GM12878 (cell line): ENCODE measurements at regions not wholly inside any gene's neighbourhood (a gene's known extent, or its start where the extent isn't known, plus 50 kb on each side); places are given as distances from the start of the nearest gene placed in this dataset.

Experiments
- ATAC-seq: fragments of 200-7000 bp; cut with Tn5 transposase; 3 replicates; pipeline ENCODE4 v1.9.1; 2020; ENCODE audit warnings: mild to moderate bottlenecking, moderate library complexity
- BruUV-seq: library from RNA; stranded (reverse); fragments of 400-500 nt; replicated peaks from 2 replicates; lab custom pipeline; 2021; lab: Mats Ljungman, UMichigan
- CTCF ChIA-PET: fragments of 300-600 bp; sonication (Branson Sonifier 250); formaldehyde crosslinking; extraction: SDS; loops from one replicate; lab custom pipeline; 2021; ENCODE audit warnings: inconsistent platforms; lab: Yijun Ruan, JAX
- POLR2A ChIA-PET: fragments of 350-600 bp; formaldehyde crosslinking; extraction: SDS; loops from one replicate; lab custom pipeline; 2021; ENCODE audit warnings: inconsistent platforms; lab: Charles Lee
- RAD21 ChIA-PET: fragments of 300-600 bp; sonication (Branson Sonifier 250); formaldehyde crosslinking; loops from one replicate; lab custom pipeline; 2023; ENCODE audit warnings: antibody characterized with exemption; ENCODE audit not compliant: unreplicated experiment; lab: Charles Lee
- SMC1A ChIA-PET: fragments of 300-600 bp; sonication (Branson Sonifier 250); formaldehyde crosslinking; loops from one replicate; lab custom pipeline; 2023; ENCODE audit not compliant: unreplicated experiment, uncharacterized antibody; lab: Charles Lee
- DNase-seq: peaks from one replicate; pipeline ENCODE4 v3.0.0-alpha.2; 2011; ENCODE audit warnings: low read depth, low spot score
- FAIRE-seq: peaks from 3 replicates; lab custom pipeline; 2011; peaks lifted over from hg19 to GRCh38; lab: Jason Lieb, UNC
- H2AFZ ChIP-seq: 2 replicates; pipeline ENCODE4 v1.6.0; 2011; ENCODE audit warnings: low read depth, low read length, control low read depth; ENCODE audit not compliant: control insufficient read depth
- H3K27ac ChIP-seq: 2 replicates; pipeline ENCODE4 v1.5.1; 2011; ENCODE audit warnings: control low read depth; ENCODE audit not compliant: control insufficient read depth, insufficient read depth
- H3K27me3 ChIP-seq, 2 experiments: replicated peaks in 1 of 2; 2 replicates each; pipeline versions ENCODE4 v1.6.0 to v1.6.1; 2011; ENCODE audit warnings: low read length in 1 of 2; ENCODE audit not compliant: control insufficient read depth in 2 of 2, insufficient read depth in 2 of 2
- H3K36me3 ChIP-seq, 2 experiments: 2 replicates each; pipeline ENCODE4 v1.5.1; 2011; ENCODE audit warnings: low read length in 1 of 2; ENCODE audit not compliant: control insufficient read depth in 2 of 2, insufficient read depth in 2 of 2
- H3K4me1 ChIP-seq: 2 replicates; pipeline ENCODE4 v1.6.1; 2011; ENCODE audit warnings: mild to moderate bottlenecking, low read length, moderate library complexity, mixed read lengths; ENCODE audit not compliant: control insufficient read depth, insufficient read depth
- H3K4me2 ChIP-seq: 2 replicates; pipeline ENCODE4 v1.6.0; 2011; ENCODE audit warnings: control low read depth; ENCODE audit not compliant: control insufficient read depth, insufficient read depth
- H3K4me3 ChIP-seq: fragments of 200-600 bp; sonication (generic); 2 replicates; pipeline ENCODE4 v1.5.1; 2016
- H3K79me2 ChIP-seq: 2 replicates; pipeline ENCODE4 v1.6.0; 2011; ENCODE audit warnings: low read length; ENCODE audit not compliant: control insufficient read depth, insufficient read depth
- H3K9ac ChIP-seq: 2 replicates; pipeline ENCODE4 v1.8.0; 2011; ENCODE audit warnings: low read length, control low read depth, mixed read lengths; ENCODE audit not compliant: control insufficient read depth, insufficient read depth
- H3K9me3 ChIP-seq: replicated peaks from 3 replicates; pipeline ENCODE4 v1.5.1; 2011; ENCODE audit warnings: mild to moderate bottlenecking, low read length; ENCODE audit not compliant: control insufficient read depth, insufficient read depth
- H4K20me1 ChIP-seq: 2 replicates; pipeline ENCODE4 v1.6.0; 2011; ENCODE audit not compliant: control insufficient read depth, insufficient read depth
- CBFB ChIP-seq: IDR thresholded peaks from 2 replicates; pipeline ENCODE4 v1.6.1; 2016; ENCODE audit warnings: antibody characterized with exemption, low read depth
- CREM ChIP-seq: IDR thresholded peaks from 2 replicates; pipeline ENCODE4 v1.6.1; 2014; ENCODE audit warnings: antibody characterized with exemption, low read depth
- IKZF2 ChIP-seq, 2 experiments: fragments of 450-650 bp; IDR thresholded peaks; 2 replicates each; pipeline ENCODE4 v1.6.1; 2017; ENCODE audit warnings: mild to moderate bottlenecking in 2 of 2, moderate library complexity in 2 of 2
- JUND ChIP-seq: IDR thresholded peaks from 2 replicates; pipeline ENCODE4 v1.6.1; 2012; ENCODE audit warnings: low read depth, mild to moderate bottlenecking, low read length, improper control_type of control experiment, moderate library complexity
- NFIC ChIP-seq: IDR thresholded peaks from 2 replicates; pipeline ENCODE4 v1.6.1; 2012; ENCODE audit warnings: low read depth, mild to moderate bottlenecking, inconsistent platforms, low read length, moderate library complexity
- SRF ChIP-seq, 2 experiments: IDR thresholded peaks; 2 replicates each; pipeline ENCODE4 v1.6.1; 2011; ENCODE audit warnings: low read depth in 2 of 2, low read length in 2 of 2, mild to moderate bottlenecking in 1 of 2, moderate library complexity in 1 of 2
- TARDBP ChIP-seq: IDR thresholded peaks from 2 replicates; pipeline ENCODE4 v1.6.1; 2016; ENCODE audit warnings: borderline replicate concordance
- WGBS: methylation state at CpG from one replicate; pipeline ENCODE4 v1.1.6; 2016; ENCODE audit warnings: low lambda C conversion rate; ENCODE audit not compliant: insufficient replicate concordance, insufficient coverage; ENCODE audit errors: missing lambda C conversion rate; 5-methylcytosine and 5-hydroxymethylcytosine counted together
- in situ Hi-C: fragments of 300-500 bp; cut with MboI; formaldehyde crosslinking; loops from 9 replicates; pipeline ENCODE4 v1.14.3; 2018; ENCODE audit warnings: mixed read lengths
- intact Hi-C: fragments of 100-400 bp; cut with micrococcal nuclease; formaldehyde crosslinking; loops from one replicate; pipeline ENCODE4 v1.14.2; 2022; ENCODE audit not compliant: unreplicated experiment
- TF ChIP-seq, protein P1 (sequence below): IDR thresholded peaks from 2 replicates; pipeline ENCODE4 v1.6.1; 2012; ENCODE audit warnings: mild to moderate bottlenecking, low read depth, low read length
- TF ChIP-seq, protein P2 (sequence below): IDR thresholded peaks from 2 replicates; pipeline ENCODE4 v1.6.1; 2012; ENCODE audit warnings: low read depth, low read length, improper control_type of control experiment

DNA sequence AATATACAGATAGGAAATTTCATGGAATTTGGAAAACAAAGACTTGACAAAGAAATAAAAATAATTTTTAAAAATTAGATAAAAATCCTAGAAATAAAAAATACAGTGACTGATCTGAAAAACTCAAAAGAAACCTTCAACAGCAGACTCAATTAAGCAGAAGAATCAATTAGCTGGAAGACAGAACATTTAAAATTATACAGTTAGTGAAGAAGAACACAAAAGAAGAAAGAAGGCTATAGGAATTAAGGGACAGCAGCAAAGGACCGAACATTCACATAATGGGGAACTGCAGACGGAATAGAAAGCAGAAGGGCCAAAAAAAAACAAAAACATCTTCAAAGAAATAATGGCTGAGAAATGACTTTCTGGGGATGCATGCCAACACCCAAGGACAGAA is 314.5 kb downstream of the CRPPA start:
- no peaks in the 10 kb centered on the region for H3K27me3 ChIP-seq

DNA sequence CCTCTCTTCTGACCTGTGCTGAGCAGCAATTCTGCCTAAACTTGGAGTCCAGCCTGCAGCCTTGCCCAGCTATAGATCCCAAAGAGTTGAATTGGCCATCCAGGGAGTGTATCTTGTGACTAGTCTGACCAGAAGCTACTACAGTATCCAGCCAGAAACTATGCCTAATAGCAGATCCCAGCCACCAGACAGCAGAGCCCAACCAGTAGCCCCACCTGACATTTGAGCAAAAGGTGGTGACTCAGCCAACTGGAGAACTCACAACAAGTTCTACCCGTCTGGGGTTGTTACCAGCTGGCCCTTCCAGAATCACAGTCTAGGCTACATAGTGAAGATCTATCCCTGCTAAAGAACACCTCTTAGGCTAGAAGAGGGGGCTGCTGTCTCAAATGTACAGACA is 315.0 kb downstream of the CRPPA start:
- in situ Hi-C loops (no loop called here), intact Hi-C loops (no loop called here)
- Histone ChIP-seq H4K20me1 (no peaks in the 10 kb centered on the region), H3K4me3 (no peak overlapping the region), H3K27me3 (no peaks in the 10 kb centered on the region), H3K9me3 (no peaks in the 10 kb centered on the region; the same call in 2 of the 3 replicates), H3K4me2 (no peak overlapping the region), H2AFZ (no peak overlapping the region), H3K9ac (no peak overlapping the region), H3K27ac (no peak overlapping the region), H3K4me1 (no peaks in the 10 kb centered on the region), H3K79me2 (no peaks in the 10 kb centered on the region), H3K36me3 (no peaks in the 10 kb centered on the region)
- ChIA-PET SMC1A (interaction anchor here (0.7 kb wide), 1 partner anchor 9 kb away, joined by 3 read pairs; no protein-coding TSS in a partner anchor), POLR2A (no interaction called here), RAD21 (no interaction called here), CTCF (interaction anchor here (0.6 kb wide), 1 partner anchor 183 kb away, joined by 3 read pairs; no protein-coding TSS in a partner anchor)
- DNase-seq (no peak), ATAC-seq (no peak), FAIRE-seq (no peak)
- 81% methylated on average over 1 of the region's 1 CpG for WGBS
- BruUV-seq: no TSS peak
- TF ChIP-seq CBFB: no peak
- no peak for TF ChIP-seq IKZF2 (IDR thresholded peaks at IDR 0.05)
- no peak for TF ChIP-seq NFIC
- TF ChIP-seq TARDBP: no peak
- TF ChIP-seq, protein P1, sequence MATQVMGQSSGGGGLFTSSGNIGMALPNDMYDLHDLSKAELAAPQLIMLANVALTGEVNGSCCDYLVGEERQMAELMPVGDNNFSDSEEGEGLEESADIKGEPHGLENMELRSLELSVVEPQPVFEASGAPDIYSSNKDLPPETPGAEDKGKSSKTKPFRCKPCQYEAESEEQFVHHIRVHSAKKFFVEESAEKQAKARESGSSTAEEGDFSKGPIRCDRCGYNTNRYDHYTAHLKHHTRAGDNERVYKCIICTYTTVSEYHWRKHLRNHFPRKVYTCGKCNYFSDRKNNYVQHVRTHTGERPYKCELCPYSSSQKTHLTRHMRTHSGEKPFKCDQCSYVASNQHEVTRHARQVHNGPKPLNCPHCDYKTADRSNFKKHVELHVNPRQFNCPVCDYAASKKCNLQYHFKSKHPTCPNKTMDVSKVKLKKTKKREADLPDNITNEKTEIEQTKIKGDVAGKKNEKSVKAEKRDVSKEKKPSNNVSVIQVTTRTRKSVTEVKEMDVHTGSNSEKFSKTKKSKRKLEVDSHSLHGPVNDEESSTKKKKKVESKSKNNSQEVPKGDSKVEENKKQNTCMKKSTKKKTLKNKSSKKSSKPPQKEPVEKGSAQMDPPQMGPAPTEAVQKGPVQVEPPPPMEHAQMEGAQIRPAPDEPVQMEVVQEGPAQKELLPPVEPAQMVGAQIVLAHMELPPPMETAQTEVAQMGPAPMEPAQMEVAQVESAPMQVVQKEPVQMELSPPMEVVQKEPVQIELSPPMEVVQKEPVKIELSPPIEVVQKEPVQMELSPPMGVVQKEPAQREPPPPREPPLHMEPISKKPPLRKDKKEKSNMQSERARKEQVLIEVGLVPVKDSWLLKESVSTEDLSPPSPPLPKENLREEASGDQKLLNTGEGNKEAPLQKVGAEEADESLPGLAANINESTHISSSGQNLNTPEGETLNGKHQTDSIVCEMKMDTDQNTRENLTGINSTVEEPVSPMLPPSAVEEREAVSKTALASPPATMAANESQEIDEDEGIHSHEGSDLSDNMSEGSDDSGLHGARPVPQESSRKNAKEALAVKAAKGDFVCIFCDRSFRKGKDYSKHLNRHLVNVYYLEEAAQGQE: no peak

More for the DNA sequence above, 314.5 kb downstream of the CRPPA start:
- intact Hi-C loops: no loop called here
- 0% methylated on average over 2 of the region's 2 CpGs for WGBS
- no peak overlapping the region for H3K4me3 ChIP-seq
- H3K27ac ChIP-seq: no peak overlapping the region
- FAIRE-seq (no peak), ATAC-seq (no peak), DNase-seq (no peak)
- BruUV-seq: no TSS peak
- CTCF ChIA-PET: no interaction called here
- no peak for TF ChIP-seq CREM
- TF ChIP-seq, protein P2, sequence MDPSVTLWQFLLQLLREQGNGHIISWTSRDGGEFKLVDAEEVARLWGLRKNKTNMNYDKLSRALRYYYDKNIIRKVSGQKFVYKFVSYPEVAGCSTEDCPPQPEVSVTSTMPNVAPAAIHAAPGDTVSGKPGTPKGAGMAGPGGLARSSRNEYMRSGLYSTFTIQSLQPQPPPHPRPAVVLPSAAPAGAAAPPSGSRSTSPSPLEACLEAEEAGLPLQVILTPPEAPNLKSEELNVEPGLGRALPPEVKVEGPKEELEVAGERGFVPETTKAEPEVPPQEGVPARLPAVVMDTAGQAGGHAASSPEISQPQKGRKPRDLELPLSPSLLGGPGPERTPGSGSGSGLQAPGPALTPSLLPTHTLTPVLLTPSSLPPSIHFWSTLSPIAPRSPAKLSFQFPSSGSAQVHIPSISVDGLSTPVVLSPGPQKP: no peak
- no peak for TF ChIP-seq SRF (IDR thresholded peaks at IDR 0.05; ENCODE audit: low read depth in 2 of 2, low read length in 2 of 2)
- no peak for TF ChIP-seq JUND
- no peak overlapping the region for H3K4me2 ChIP-seq
- RAD21 ChIA-PET: no interaction called here
- H3K9ac ChIP-seq: no peak overlapping the region
- SMC1A ChIA-PET: no interaction called here
- H3K4me1 ChIP-seq: no peaks in the 10 kb centered on the region
- H3K9me3 ChIP-seq: no peaks in the 10 kb centered on the region; the same call in 2 of the 3 replicates
- no peaks in the 10 kb centered on the region for H3K79me2 ChIP-seq
- H4K20me1 ChIP-seq: no peaks in the 10 kb centered on the region
- H2AFZ ChIP-seq: no peak overlapping the region
- in situ Hi-C loops: no loop called here
- no peaks in the 10 kb centered on the region for H3K36me3 ChIP-seq
- POLR2A ChIA-PET: no interaction called here
